Upper lobe of left lung (tissue), 6 donors: ENCODE measurements at regions not wholly inside any gene's neighbourhood (a gene's known extent, or its start where the extent isn't known, plus 50 kb on each side); places are given as distances from the start of the nearest gene placed in this dataset.

Experiments used
- ATAC-seq, 2 donors: fragments of 200-7000 bp; cut with Tn5 transposase; one replicate each; pipeline ENCODE4 v1.9.1; 2022; ENCODE audit warnings: mild to moderate bottlenecking in 2 of 2, moderate library complexity in 2 of 2; ENCODE audit not compliant: low FRiP score in 2 of 2
- DNase-seq, 2 donors: peaks; one replicate each; pipeline ENCODE4 v3.0.0-alpha.2; 2019 to 2020
- H3K27ac ChIP-seq, 4 donors: fragments of 200-600 bp; sonication (generic); one replicate each; pipeline ENCODE4 v1.5.1; 2016 to 2019
- H3K27me3 ChIP-seq, 4 donors: fragments of 200-600 bp; sonication (generic); one replicate each; pipeline ENCODE4 v1.5.1; 2017 to 2019
- H3K36me3 ChIP-seq, 4 donors: fragments of 200-600 bp; sonication (generic); one replicate each; pipeline ENCODE4 v1.5.1; 2016 to 2019
- H3K4me1 ChIP-seq, 4 donors: fragments of 200-600 bp; sonication (generic); one replicate each; pipeline ENCODE4 v1.5.1; 2018 to 2019
- H3K4me3 ChIP-seq, 4 donors: fragments of 200-600 bp; sonication (generic); one replicate each; pipeline ENCODE4 v1.5.1; 2017 to 2019; ENCODE audit warnings: mild to moderate bottlenecking in 2 of 4, moderate library complexity in 1 of 4
- H3K9me3 ChIP-seq, 4 donors: fragments of 200-600 bp; sonication (generic); one replicate each; pipeline ENCODE4 v1.5.1; 2018 to 2019
- CTCF ChIP-seq, 6 experiments: fragments of 450-650 bp in 4 of 6; fragments of 200-600 bp in 2 of 6; sonication (generic) in 2 of 6; IDR thresholded peaks; one replicate each; pipeline ENCODE4 v1.5.1; 2016 to 2019; ENCODE audit warnings: antibody characterized with exemption in 6 of 6
- EP300 ChIP-seq, 4 donors: sonication (generic); formaldehyde crosslinking; IDR thresholded peaks; one replicate each; pipeline ENCODE4 v1.5.1; 2017; ENCODE audit warnings: antibody characterized with exemption in 4 of 4, control low read depth in 2 of 4
- POLR2A ChIP-seq, 4 donors: fragments of 450-650 bp; IDR thresholded peaks; one replicate each; pipeline ENCODE4 v1.5.1; 2016 to 2017; ENCODE audit warnings: antibody characterized with exemption in 4 of 4, mild to moderate bottlenecking in 2 of 4
- POLR2AphosphoS5 ChIP-seq, 2 donors: sonication (generic); formaldehyde crosslinking; IDR thresholded peaks; one replicate each; pipeline ENCODE4 v1.5.1; 2017; ENCODE audit warnings: antibody characterized with exemption in 2 of 2
- WGBS, 2 donors: methylation state at CpG; one replicate each; pipeline ENCODE4 v1.1.5; 2017 to 2018; 5-methylcytosine and 5-hydroxymethylcytosine counted together
- donor health status: DM: no; HTN: no; CAD: no; lungs with moderate emphysema.
- donor health status: DM: no; HTN: yes; CAD: no; lungs with severe emphysema.

DNA sequence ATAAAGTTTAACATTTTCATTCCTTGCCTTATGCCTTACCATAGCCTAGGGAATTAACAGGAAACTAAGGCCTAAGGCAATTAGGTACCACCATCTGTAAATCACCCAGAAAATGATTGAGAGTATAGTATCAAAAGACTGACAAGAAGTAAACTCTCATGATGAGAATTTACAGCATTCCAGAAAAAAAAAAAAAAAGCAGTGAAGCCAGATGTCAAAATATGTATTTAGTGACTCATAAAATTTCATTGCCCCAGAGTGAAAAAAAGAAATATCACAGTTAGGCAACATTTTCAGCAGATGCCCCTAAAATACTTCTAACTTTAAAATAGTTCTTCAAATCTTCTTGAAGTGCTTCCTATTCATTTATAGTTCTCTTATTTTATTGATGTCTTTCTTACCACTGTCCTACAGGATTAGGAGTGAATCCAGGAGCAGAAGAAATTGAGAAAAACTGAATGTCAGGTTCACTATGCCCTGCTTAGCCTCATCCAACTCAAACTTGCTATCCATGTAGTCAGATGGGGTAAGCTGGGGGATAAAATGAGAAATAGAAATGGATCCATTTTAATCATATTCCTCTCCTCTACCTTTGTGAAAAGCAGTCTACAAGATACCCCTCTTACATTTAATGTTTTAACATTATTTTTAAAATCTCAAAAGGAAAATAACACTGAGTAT, 57.3 kb upstream of the TANK start:
- DNase-seq (no peak), ATAC-seq (no peak)
- TF ChIP-seq CTCF (IDR thresholded peaks at IDR 0.05) = no peak
- no peak for TF ChIP-seq POLR2AphosphoS5 (IDR thresholded peaks at IDR 0.05)
- no peak for TF ChIP-seq EP300 (IDR thresholded peaks at IDR 0.05)
- no peak for TF ChIP-seq POLR2A (IDR thresholded peaks at IDR 0.05)
- H3K9me3 ChIP-seq = no peaks in the 10 kb centered on the region
- peaks cover 0 to 18% (median 0%) of the 10 kb centered on the region in 4 donors for H3K4me1 ChIP-seq
- H3K27me3 ChIP-seq = no peaks in the 10 kb centered on the region
- H3K36me3 ChIP-seq = no peaks in the 10 kb centered on the region
- H3K27ac ChIP-seq = no peak overlapping the region
- no peak overlapping the region for H3K4me3 ChIP-seq

- no peak for TF ChIP-seq EP300 (IDR thresholded peaks at IDR 0.05)
- TF ChIP-seq POLR2AphosphoS5 (IDR thresholded peaks at IDR 0.05) = no peak
- TF ChIP-seq CTCF (IDR thresholded peaks at IDR 0.05) = no peak
- TF ChIP-seq POLR2A (IDR thresholded peaks at IDR 0.05) = no peak
- H3K9me3 ChIP-seq = no peaks in the 10 kb centered on the region
- no peak overlapping the region for H3K4me3 ChIP-seq
- WGBS, 2 donors = 96 to 97% methylated on average over 4 of the region's 4 CpGs
- H3K36me3 ChIP-seq = no peaks in the 10 kb centered on the region
- ATAC-seq (no peak), DNase-seq (no peak)
- no peak overlapping the region for H3K27ac ChIP-seq
- peaks cover 0 to 18% (median 0%) of the 10 kb centered on the region in 4 donors for H3K4me1 ChIP-seq
- no peaks in the 10 kb centered on the region for H3K27me3 ChIP-seq
Observed at GRCh38 chr2:161103451-161103831, 56.8 kb upstream of the TANK start.

GRCh38 chr2:161104054-161104553, 56.1 kb upstream of the TANK start:
- TF ChIP-seq CTCF (IDR thresholded peaks at IDR 0.05) (no peak), POLR2AphosphoS5 (IDR thresholded peaks at IDR 0.05) (no peak), EP300 (IDR thresholded peaks at IDR 0.05) (no peak), POLR2A (IDR thresholded peaks at IDR 0.05) (no peak)
- H3K4me1 ChIP-seq = peaks cover 0 to 18% (median 0%) of the 10 kb centered on the region in 4 donors
- H3K27me3 ChIP-seq = no peaks in the 10 kb centered on the region
- no peaks in the 10 kb centered on the region for H3K9me3 ChIP-seq
- H3K36me3 ChIP-seq = no peaks in the 10 kb centered on the region
- no peak for DNase-seq
- H3K27ac ChIP-seq = no peak overlapping the region
- no peak for ATAC-seq
- 71 to 81% methylated on average over 5 of the region's 5 CpGs for WGBS, 2 donors
- no peak overlapping the region for H3K4me3 ChIP-seq

GRCh38 chr2:161107265-161107664, 53.0 kb upstream of the TANK start:
- no peaks in the 10 kb centered on the region for H3K27me3 ChIP-seq
- H3K4me1 ChIP-seq = peaks cover 0 to 4% (median 0%) of the 10 kb centered on the region in 4 donors
- TF ChIP-seq POLR2A (IDR thresholded peaks at IDR 0.05) (no peak), CTCF (IDR thresholded peaks at IDR 0.05) (no peak)
- 100% methylated on average over 1 of the region's 1 CpG for WGBS, 2 donors
- no peak overlapping the region for H3K4me3 ChIP-seq
- ATAC-seq = no peak
- no peak for DNase-seq
- H3K27ac ChIP-seq = no peak overlapping the region
- H3K36me3 ChIP-seq = no peaks in the 10 kb centered on the region
- H3K9me3 ChIP-seq = no peaks in the 10 kb centered on the region
